Glutamatergic neuron (in vitro differentiated cells): ENCODE measurements at regions not wholly inside any gene's neighbourhood (a gene's known extent, or its start where the extent isn't known, plus 50 kb on each side); places are given as distances from the start of the nearest gene placed in this dataset.
"Not testable (repeated sequence)": the region's sequence is repeated elsewhere in the genome, so short reads cannot be mapped to it uniquely, and the experiment has no call there.

ENCODE experiments used
- DNase-seq: peaks from one replicate; pipeline ENCODE4 v3.0.0; 2022
- H3K27ac Mint-ChIP-seq: one replicate; pipeline ENCODE4 v1.8.0; 2020; ENCODE audit warnings: mild to moderate bottlenecking, mixed read lengths, inconsistent platforms; ENCODE audit not compliant: unreplicated experiment
- H3K27me3 Mint-ChIP-seq: one replicate; pipeline ENCODE4 v1.8.0; 2020; ENCODE audit warnings: mild to moderate bottlenecking, moderate library complexity, mixed read lengths, inconsistent platforms; ENCODE audit not compliant: unreplicated experiment
- H3K36me3 Mint-ChIP-seq: one replicate; pipeline ENCODE4 v1.8.0; 2020; ENCODE audit warnings: mild to moderate bottlenecking, mixed read lengths, inconsistent platforms; ENCODE audit not compliant: unreplicated experiment
- H3K4me1 Mint-ChIP-seq: one replicate; pipeline ENCODE4 v1.8.0; 2020; ENCODE audit warnings: mild to moderate bottlenecking, low read depth, mixed read lengths, inconsistent platforms; ENCODE audit not compliant: unreplicated experiment
- H3K4me3 Mint-ChIP-seq: one replicate; pipeline ENCODE4 v1.8.0; 2020; ENCODE audit warnings: mild to moderate bottlenecking, mixed read lengths, inconsistent platforms; ENCODE audit not compliant: unreplicated experiment
- H3K9me3 Mint-ChIP-seq: one replicate; pipeline ENCODE4 v1.8.0; 2020; ENCODE audit warnings: mild to moderate bottlenecking, moderate library complexity, mixed read lengths, inconsistent platforms; ENCODE audit not compliant: unreplicated experiment
- CTCF ChIP-seq: fragments of 200-600 bp; sonication (generic); IDR thresholded peaks from one replicate; pipeline ENCODE4 v1.5.0; 2021; ENCODE audit not compliant: partially characterized antibody, unreplicated experiment

GRCh38 chr3:25913179-25913578, 123.3 kb downstream of the OXSM start:
- Mint-ChIP-seq H3K4me3 (no peak overlapping the region), H3K36me3 (no peaks in the 10 kb centered on the region), H3K27ac (no peak overlapping the region), H3K4me1 (peaks cover 3% of the 10 kb centered on the region), H3K9me3 (no peaks in the 10 kb centered on the region), H3K27me3 (no peaks in the 10 kb centered on the region)
- no peak for TF ChIP-seq CTCF
- DNase-seq: no peak

GRCh38 chr3:25915673-25916072, 125.8 kb downstream of the OXSM start:
- Mint-ChIP-seq H3K27ac (no peak overlapping the region), H3K27me3 (no peaks in the 10 kb centered on the region), H3K4me3 (no peak overlapping the region), H3K36me3 (no peaks in the 10 kb centered on the region), H3K4me1 (peaks cover 3% of the 10 kb centered on the region), H3K9me3 (no peaks in the 10 kb centered on the region)
- no peak for TF ChIP-seq CTCF
- DNase-seq: no peak

GRCh38 chr3:25916321-25916720, 126.4 kb downstream of the OXSM start:
- Mint-ChIP-seq H3K27me3 (no peaks in the 10 kb centered on the region), H3K4me3 (no peak overlapping the region), H3K4me1 (peaks cover 3% of the 10 kb centered on the region), H3K9me3 (no peaks in the 10 kb centered on the region), H3K36me3 (no peaks in the 10 kb centered on the region), H3K27ac (no peak overlapping the region)
- DNase-seq: no peak
- no peak for TF ChIP-seq CTCF

DNA sequence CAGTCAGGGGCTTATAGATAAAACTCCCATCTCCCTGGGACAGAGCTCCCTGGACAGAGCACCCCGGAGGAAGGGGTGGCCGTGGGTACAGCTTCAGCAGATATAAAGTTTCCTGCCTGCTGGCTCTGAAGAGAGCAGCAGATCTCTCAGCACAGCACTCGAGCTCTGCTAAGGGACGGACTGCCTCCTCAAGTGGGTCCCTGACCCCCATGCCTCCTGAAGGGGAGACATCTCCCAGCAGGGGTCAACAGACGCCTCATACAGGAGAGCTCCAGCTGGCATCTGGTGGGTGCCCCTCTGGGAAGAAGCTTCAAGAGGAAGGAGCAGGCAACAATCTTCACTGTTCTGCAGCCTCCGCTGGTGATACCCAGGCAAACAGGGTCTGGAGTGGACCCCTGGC, 142.1 kb downstream of the OXSM start:
- not testable (repeated sequence) for H3K27ac Mint-ChIP-seq, H3K4me3 Mint-ChIP-seq, H3K4me1 Mint-ChIP-seq, H3K27me3 Mint-ChIP-seq, DNase-seq, H3K9me3 Mint-ChIP-seq
- H3K36me3 Mint-ChIP-seq: peaks cover 14% of the 10 kb centered on the region

- no peak for DNase-seq
- no peak overlapping the region for H3K4me3 Mint-ChIP-seq
- H3K4me1 Mint-ChIP-seq: peaks cover 17% of the 10 kb centered on the region
- H3K27ac Mint-ChIP-seq: no peak overlapping the region
- no peaks in the 10 kb centered on the region for H3K36me3 Mint-ChIP-seq
- peaks cover 1% of the 10 kb centered on the region for H3K9me3 Mint-ChIP-seq
- TF ChIP-seq CTCF: no peak
- no peaks in the 10 kb centered on the region for H3K27me3 Mint-ChIP-seq
Observed at GRCh38 chr3:25938566-25939325, 148.9 kb downstream of the OXSM start.
